ENCODE measurements at regions not wholly inside any gene's neighbourhood (a gene's known extent, or its start where the extent isn't known, plus 50 kb on each side); places are given as distances from the start of the nearest gene placed in this dataset.

GRCh38 chr5:8811581-8811980 lies 734.3 kb downstream of the SEMA5A start:
- no peak for TF ChIP-seq POLR2A (IDR thresholded peaks at IDR 0.05)
- TF ChIP-seq CTCF (IDR thresholded peaks at IDR 0.05 in 8 of 11, conservative IDR thresholded peaks at IDR 0.05 in 3 of 11) = no peak
- no peak for TF ChIP-seq POLR2AphosphoS5 (IDR thresholded peaks at IDR 0.05)
